Activated T-cell treated with anti-CD3 and anti-CD28 coated beads, Interleukin-2, amount 50 U/mL, for 4 hours (primary cell): ENCODE measurements at regions not wholly inside any gene's neighbourhood (a gene's known extent, or its start where the extent isn't known, plus 50 kb on each side); places are given as distances from the start of the nearest gene placed in this dataset.

Experiments used
- ATAC-seq, 2 donors: fragments of 200-7000 bp; cut with Tn5 transposase; one replicate each; pipeline ENCODE4 v1.10.0; 2021
- DNase-seq: peaks from one replicate; pipeline ENCODE4 v3.0.0-alpha.2; 2020
- H3K27me3 Mint-ChIP-seq: one replicate; pipeline ENCODE4 v1.8.0; 2021; ENCODE audit warnings: low read depth, mixed read lengths
- H3K36me3 Mint-ChIP-seq: one replicate; pipeline ENCODE4 v1.8.0; 2022; ENCODE audit warnings: mixed read lengths; ENCODE audit not compliant: insufficient read depth
- H3K4me1 Mint-ChIP-seq: one replicate; pipeline ENCODE4 v1.8.0; 2021; ENCODE audit warnings: low read depth, mixed read lengths
- H3K4me3 Mint-ChIP-seq: one replicate; pipeline ENCODE4 v1.8.0; 2021; ENCODE audit warnings: mild to moderate bottlenecking, moderate library complexity, mixed read lengths
- H3K9me3 Mint-ChIP-seq: one replicate; pipeline ENCODE4 v1.8.0; 2021; ENCODE audit warnings: mixed read lengths

- no peaks in the 10 kb centered on the region for H3K9me3 Mint-ChIP-seq
- H3K36me3 Mint-ChIP-seq: no peaks in the 10 kb centered on the region
- peaks cover 10% of the 10 kb centered on the region for H3K27me3 Mint-ChIP-seq
- no peaks in the 10 kb centered on the region for H3K4me1 Mint-ChIP-seq
- ATAC-seq: no peak
- no peak for DNase-seq
- no peak overlapping the region for H3K4me3 Mint-ChIP-seq
These were observed 201.9 kb upstream of the ANKH start for GRCh38 chr5:15073453-15073852.

- no peaks in the 10 kb centered on the region for H3K9me3 Mint-ChIP-seq
- no peaks in the 10 kb centered on the region for H3K36me3 Mint-ChIP-seq
- ATAC-seq (no peak), DNase-seq (no peak)
- peaks cover 2% of the 10 kb centered on the region for H3K27me3 Mint-ChIP-seq
- no peaks in the 10 kb centered on the region for H3K4me1 Mint-ChIP-seq
- H3K4me3 Mint-ChIP-seq: no peak overlapping the region
These were observed 199.3 kb upstream of the ANKH start for GRCh38 chr5:15070907-15071306.

- no peaks in the 10 kb centered on the region for H3K4me1 Mint-ChIP-seq
- ATAC-seq: no peak
- peaks cover 2% of the 10 kb centered on the region for H3K27me3 Mint-ChIP-seq
- H3K4me3 Mint-ChIP-seq: no peak overlapping the region
- DNase-seq: no peak
- H3K36me3 Mint-ChIP-seq: no peaks in the 10 kb centered on the region
- no peaks in the 10 kb centered on the region for H3K9me3 Mint-ChIP-seq
These were observed 197.9 kb upstream of the ANKH start for GRCh38 chr5:15069407-15069905.

- Mint-ChIP-seq H3K27me3 (peaks cover 2% of the 10 kb centered on the region), H3K9me3 (no peaks in the 10 kb centered on the region), H3K36me3 (no peaks in the 10 kb centered on the region), H3K4me1 (no peaks in the 10 kb centered on the region), H3K4me3 (no peak overlapping the region)
- DNase-seq (no peak), ATAC-seq (no peak)
These were observed 193.5 kb upstream of the ANKH start for GRCh38 chr5:15065091-15065490.

- Mint-ChIP-seq H3K9me3 (no peaks in the 10 kb centered on the region), H3K27me3 (peaks cover 2% of the 10 kb centered on the region), H3K4me1 (no peaks in the 10 kb centered on the region), H3K36me3 (no peaks in the 10 kb centered on the region), H3K4me3 (no peak overlapping the region)
- no peak for ATAC-seq
- DNase-seq: no peak
These were observed 192.8 kb upstream of the ANKH start for GRCh38 chr5:15064396-15064795.

- Mint-ChIP-seq H3K4me3 (no peak overlapping the region), H3K27me3 (peaks cover 24% of the 10 kb centered on the region), H3K36me3 (no peaks in the 10 kb centered on the region), H3K4me1 (no peaks in the 10 kb centered on the region), H3K9me3 (peaks cover under 1% of the 10 kb centered on the region)
- DNase-seq: no peak
- no peak for ATAC-seq
These were observed 185.5 kb upstream of the ANKH start for GRCh38 chr5:15056988-15057592.

- H3K9me3 Mint-ChIP-seq: peaks cover 10% of the 10 kb centered on the region
- no peak for ATAC-seq
- no peak overlapping the region for H3K4me3 Mint-ChIP-seq
- no peak for DNase-seq
- no peaks in the 10 kb centered on the region for H3K36me3 Mint-ChIP-seq
- no peaks in the 10 kb centered on the region for H3K4me1 Mint-ChIP-seq
- peaks cover 5% of the 10 kb centered on the region for H3K27me3 Mint-ChIP-seq
These were observed 172.9 kb upstream of the ANKH start for GRCh38 chr5:15044521-15044920.

- H3K9me3 Mint-ChIP-seq: peaks cover 22% of the 10 kb centered on the region
- H3K4me1 Mint-ChIP-seq: no peaks in the 10 kb centered on the region
- no peak for DNase-seq
- H3K4me3 Mint-ChIP-seq: no peak overlapping the region
- no peak for ATAC-seq
- H3K36me3 Mint-ChIP-seq: no peaks in the 10 kb centered on the region
- peaks cover 12% of the 10 kb centered on the region for H3K27me3 Mint-ChIP-seq
These were observed 165.8 kb upstream of the ANKH start for GRCh38 chr5:15037247-15037908.

- no peak for ATAC-seq
- Mint-ChIP-seq H3K4me3 (no peak overlapping the region), H3K4me1 (no peaks in the 10 kb centered on the region), H3K36me3 (no peaks in the 10 kb centered on the region), H3K9me3 (peaks cover 10% of the 10 kb centered on the region), H3K27me3 (peaks cover 18% of the 10 kb centered on the region)
- DNase-seq: no peak
These were observed 162.8 kb upstream of the ANKH start for GRCh38 chr5:15034379-15034778.

GRCh38 chr5:15031180-15031579 lies 159.6 kb upstream of the ANKH start:
- Mint-ChIP-seq H3K36me3 (no peaks in the 10 kb centered on the region), H3K4me3 (no peak overlapping the region), H3K4me1 (no peaks in the 10 kb centered on the region), H3K27me3 (peaks cover 33% of the 10 kb centered on the region), H3K9me3 (no peaks in the 10 kb centered on the region)
- DNase-seq: no peak
- ATAC-seq: no peak

- ATAC-seq (no peak), DNase-seq (no peak)
- no peak overlapping the region for H3K4me3 Mint-ChIP-seq
- peaks cover 38% of the 10 kb centered on the region for H3K27me3 Mint-ChIP-seq
- no peaks in the 10 kb centered on the region for H3K9me3 Mint-ChIP-seq
- H3K4me1 Mint-ChIP-seq: no peaks in the 10 kb centered on the region
- H3K36me3 Mint-ChIP-seq: no peaks in the 10 kb centered on the region
These were observed 156.2 kb upstream of the ANKH start for GRCh38 chr5:15027764-15028163.

- Mint-ChIP-seq H3K9me3 (no peaks in the 10 kb centered on the region), H3K4me3 (no peak overlapping the region), H3K4me1 (no peaks in the 10 kb centered on the region), H3K27me3 (peaks cover 36% of the 10 kb centered on the region), H3K36me3 (no peaks in the 10 kb centered on the region)
- ATAC-seq: no peak
- no peak for DNase-seq
These were observed 155.4 kb upstream of the ANKH start for GRCh38 chr5:15026944-15027343.

- ATAC-seq (no peak), DNase-seq (no peak)
- Mint-ChIP-seq H3K27me3 (peaks cover 36% of the 10 kb centered on the region), H3K4me3 (no peak overlapping the region), H3K4me1 (no peaks in the 10 kb centered on the region), H3K36me3 (no peaks in the 10 kb centered on the region), H3K9me3 (no peaks in the 10 kb centered on the region)
These were observed 154.7 kb upstream of the ANKH start for GRCh38 chr5:15026011-15026893.

GRCh38 chr5:15023846-15024245 lies 152.3 kb upstream of the ANKH start:
- DNase-seq (no peak), ATAC-seq (no peak)
- H3K4me1 Mint-ChIP-seq: no peaks in the 10 kb centered on the region
- H3K36me3 Mint-ChIP-seq: no peaks in the 10 kb centered on the region
- H3K4me3 Mint-ChIP-seq: no peak overlapping the region
- peaks cover 27% of the 10 kb centered on the region for H3K27me3 Mint-ChIP-seq
- H3K9me3 Mint-ChIP-seq: no peaks in the 10 kb centered on the region
